Muscle of leg (tissue), 3 donors: ENCODE measurements at regions not wholly inside any gene's neighbourhood (a gene's known extent, or its start where the extent isn't known, plus 50 kb on each side); places are given as distances from the start of the nearest gene placed in this dataset.
A peak's percentile ranks its signal among the peaks of the same experiment; 100 is the strongest.

Source experiments
- DNase-seq: peaks from one replicate; pipeline ENCODE4 v3.0.0; 2013
- H3K27ac ChIP-seq: one replicate; pipeline ENCODE4 v1.5.1; 2013; ENCODE audit warnings: mild to moderate bottlenecking, low read length, control low read depth
- H3K27me3 ChIP-seq: one replicate; pipeline ENCODE4 v1.6.1; 2013; ENCODE audit warnings: low read length; ENCODE audit not compliant: control insufficient read depth, insufficient read depth
- H3K36me3 ChIP-seq: one replicate; pipeline ENCODE4 v1.6.1; 2013; ENCODE audit warnings: low read length; ENCODE audit not compliant: control insufficient read depth, insufficient read depth
- H3K4me1 ChIP-seq: one replicate; pipeline ENCODE4 v1.6.1; 2013; ENCODE audit warnings: low read length; ENCODE audit not compliant: control insufficient read depth, insufficient read depth
- H3K4me3 ChIP-seq: one replicate; pipeline ENCODE4 v1.5.1; 2013; ENCODE audit warnings: low read length, control low read depth
- H3K9me3 ChIP-seq: replicated peaks from 2 replicates; pipeline ENCODE4 v1.6.1; 2013; ENCODE audit warnings: low read depth, low read length; ENCODE audit not compliant: control insufficient read depth
- WGBS: methylation state at CpG from one replicate; pipeline ENCODE4 v1.1.5; 2013; ENCODE audit warnings: missing lambda C conversion rate; ENCODE audit not compliant: insufficient coverage; 5-methylcytosine and 5-hydroxymethylcytosine counted together

- Histone ChIP-seq H3K9me3 (no peaks in the 10 kb centered on the region), H3K27ac (no peak overlapping the region), H3K27me3 (peaks cover 3% of the 10 kb centered on the region), H3K36me3 (no peaks in the 10 kb centered on the region), H3K4me3 (no peak overlapping the region), H3K4me1 (peaks cover 38% of the 10 kb centered on the region)
- DNase-seq: peak; percentile 30
- WGBS: 50% methylated on average over 21 of the region's 26 CpGs
Observed at GRCh38 chr15:81749716-81750375, 296.0 kb downstream of the MEX3B start.

- peaks cover 3% of the 10 kb centered on the region for H3K27me3 ChIP-seq
- no CpG with 5 or more reads among the region's 2 CpGs for WGBS
- DNase-seq: peak; percentile 52
- H3K27ac ChIP-seq: no peak overlapping the region
- H3K4me1 ChIP-seq: peaks cover 29% of the 10 kb centered on the region
- H3K9me3 ChIP-seq: no peaks in the 10 kb centered on the region
- H3K4me3 ChIP-seq: no peak overlapping the region
- H3K36me3 ChIP-seq: no peaks in the 10 kb centered on the region
Observed at GRCh38 chr15:81747482-81747881, 298.3 kb downstream of the MEX3B start.

DNA sequence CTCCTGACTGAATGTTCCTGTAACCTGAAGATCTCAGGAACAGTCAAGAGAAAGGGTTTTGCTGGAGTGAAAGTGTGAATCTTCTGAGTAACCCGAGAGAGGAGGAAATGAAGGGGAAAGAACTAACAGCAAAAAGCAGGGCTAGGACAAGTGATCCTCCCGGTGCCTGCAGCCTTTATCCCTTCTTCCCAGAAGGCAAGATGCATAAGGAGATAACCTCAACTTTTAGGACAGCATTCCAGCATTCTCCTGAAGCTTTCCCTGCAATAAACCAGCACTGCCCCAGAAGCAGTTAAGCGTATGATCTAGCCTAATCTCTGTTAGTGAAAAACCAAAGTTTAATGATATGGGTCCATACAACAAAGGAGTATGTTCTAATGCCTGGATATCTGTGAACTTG, 298.8 kb downstream of the MEX3B start:
- no peak overlapping the region for H3K4me3 ChIP-seq
- H3K36me3 ChIP-seq: no peaks in the 10 kb centered on the region
- H3K27me3 ChIP-seq: peaks cover 3% of the 10 kb centered on the region
- H3K27ac ChIP-seq: no peak overlapping the region
- H3K4me1 ChIP-seq: peaks cover 25% of the 10 kb centered on the region
- no peak for DNase-seq
- no CpG with 5 or more reads among the region's 3 CpGs for WGBS
- no peaks in the 10 kb centered on the region for H3K9me3 ChIP-seq

GRCh38 chr15:81744364-81744763, 301.5 kb downstream of the MEX3B start:
- Histone ChIP-seq H3K4me3 (no peak overlapping the region), H3K36me3 (no peaks in the 10 kb centered on the region), H3K9me3 (no peaks in the 10 kb centered on the region), H3K4me1 (peaks cover under 1% of the 10 kb centered on the region), H3K27ac (no peak overlapping the region), H3K27me3 (peaks cover 3% of the 10 kb centered on the region)
- no CpG with 5 or more reads among the region's 4 CpGs for WGBS
- DNase-seq: no peak

- Histone ChIP-seq H3K9me3 (no peaks in the 10 kb centered on the region), H3K27me3 (no peaks in the 10 kb centered on the region), H3K36me3 (no peaks in the 10 kb centered on the region), H3K4me1 (no peaks in the 10 kb centered on the region), H3K27ac (no peak overlapping the region), H3K4me3 (no peak overlapping the region)
- no peak for DNase-seq
Observed at GRCh38 chr15:81740416-81740815, 305.4 kb downstream of the MEX3B start.

GRCh38 chr15:81729340-81729739, 316.5 kb downstream of the MEX3B start:
- H3K4me3 ChIP-seq: no peak overlapping the region
- no peaks in the 10 kb centered on the region for H3K36me3 ChIP-seq
- no peaks in the 10 kb centered on the region for H3K27me3 ChIP-seq
- no peak for DNase-seq
- H3K4me1 ChIP-seq: no peaks in the 10 kb centered on the region
- peaks cover 2% of the 10 kb centered on the region for H3K9me3 ChIP-seq
- H3K27ac ChIP-seq: no peak overlapping the region
- no CpG with 5 or more reads among the region's 3 CpGs for WGBS

DNA sequence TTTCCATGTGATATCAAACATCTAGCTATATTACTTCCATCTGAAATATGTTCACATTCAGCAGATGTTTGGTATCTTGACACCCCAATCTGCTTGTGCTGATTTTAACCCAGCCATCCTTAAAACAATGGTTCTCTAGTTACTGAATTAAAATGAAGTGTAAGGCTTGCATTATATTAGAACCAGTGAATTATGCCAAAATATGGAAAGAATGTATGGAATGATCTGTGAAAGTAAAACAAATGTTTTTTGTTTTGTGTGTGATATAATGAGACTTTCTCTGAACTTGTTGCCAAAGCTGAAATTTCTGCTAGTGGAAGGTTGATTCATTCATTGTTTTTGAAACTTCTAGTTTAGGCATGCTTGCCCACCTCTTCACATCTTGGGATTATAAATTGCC, 317.1 kb downstream of the MEX3B start:
- Histone ChIP-seq H3K27ac (no peak overlapping the region), H3K27me3 (no peaks in the 10 kb centered on the region), H3K4me1 (peaks cover 6% of the 10 kb centered on the region), H3K36me3 (no peaks in the 10 kb centered on the region), H3K9me3 (peaks cover 2% of the 10 kb centered on the region), H3K4me3 (no peak overlapping the region)
- peak; percentile 75 for DNase-seq

DNA sequence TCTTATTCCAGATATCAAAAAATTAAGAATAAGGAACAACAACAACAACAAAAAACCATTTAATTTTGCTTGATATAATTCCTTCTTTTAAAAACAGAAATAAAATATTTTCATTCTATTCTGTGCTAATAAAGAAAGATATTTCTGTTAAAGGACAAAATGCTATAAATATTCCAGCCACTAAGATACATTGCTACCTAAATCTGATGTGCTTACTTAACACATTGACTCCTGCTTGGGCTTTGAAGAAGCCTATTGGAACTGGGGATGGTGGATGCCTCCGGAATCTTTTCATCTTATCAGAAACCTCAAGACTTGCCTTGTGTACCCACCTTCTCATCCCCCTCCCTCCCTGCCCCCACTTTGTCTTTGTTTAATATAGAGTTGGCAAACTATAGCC, 320.2 kb downstream of the MEX3B start:
- Histone ChIP-seq H3K36me3 (no peaks in the 10 kb centered on the region), H3K4me3 (no peak overlapping the region), H3K4me1 (peaks cover 6% of the 10 kb centered on the region), H3K27ac (no peak overlapping the region), H3K9me3 (peaks cover 2% of the 10 kb centered on the region), H3K27me3 (no peaks in the 10 kb centered on the region)
- no peak for DNase-seq
- WGBS: no CpG with 5 or more reads among the region's 1 CpG

- H3K27me3 ChIP-seq: no peaks in the 10 kb centered on the region
- DNase-seq: no peak
- no peak overlapping the region for H3K4me3 ChIP-seq
- 50% methylated on average over 1 of the region's 2 CpGs for WGBS
- peaks cover 6% of the 10 kb centered on the region for H3K4me1 ChIP-seq
- peaks cover 2% of the 10 kb centered on the region for H3K9me3 ChIP-seq
- H3K36me3 ChIP-seq: no peaks in the 10 kb centered on the region
- peak overlapping the region; percentile 89 for H3K27ac ChIP-seq
Observed at GRCh38 chr15:81724536-81724935, 321.3 kb downstream of the MEX3B start.

- peaks cover 6% of the 10 kb centered on the region for H3K4me1 ChIP-seq
- DNase-seq: peak; percentile 97
- H3K9me3 ChIP-seq: peaks cover 2% of the 10 kb centered on the region
- no peak overlapping the region for H3K4me3 ChIP-seq
- WGBS: 29% methylated on average over 2 of the region's 3 CpGs
- no peaks in the 10 kb centered on the region for H3K27me3 ChIP-seq
- H3K36me3 ChIP-seq: no peaks in the 10 kb centered on the region
- H3K27ac ChIP-seq: peak overlapping the region; percentile 89
Observed at GRCh38 chr15:81723701-81724100, 322.1 kb downstream of the MEX3B start.

GRCh38 chr15:81723113-81723651, 322.6 kb downstream of the MEX3B start:
- Histone ChIP-seq H3K4me3 (no peak overlapping the region), H3K27ac (peak overlapping the region; percentile 89), H3K36me3 (no peaks in the 10 kb centered on the region), H3K9me3 (peaks cover 2% of the 10 kb centered on the region), H3K27me3 (no peaks in the 10 kb centered on the region), H3K4me1 (peaks cover 6% of the 10 kb centered on the region)
- DNase-seq: peak; percentile 85
- WGBS: 20% methylated on average over 1 of the region's 5 CpGs
